K562 (cell line): ENCODE measurements at regions not wholly inside any gene's neighbourhood (a gene's known extent, or its start where the extent isn't known, plus 50 kb on each side); places are given as distances from the start of the nearest gene placed in this dataset.

ENCODE experiments used
- ATAC-seq: fragments of 200-7000 bp; cut with Tn5 transposase; 3 replicates; pipeline ENCODE4 v1.9.1; 2020; ENCODE audit warnings: moderate library complexity
- BruUV-seq: library from RNA; stranded (reverse); fragments of 400-500 nt; replicated peaks from 2 replicates; lab custom pipeline; 2021; lab: Mats Ljungman, UMichigan
- CTCF ChIA-PET: fragments of 300-600 bp; formaldehyde crosslinking; extraction: SDS; loops from one replicate; lab custom pipeline; 2021; ENCODE audit warnings: low intra/inter-chr PET ratio; lab: Yijun Ruan, JAX
- POLR2A ChIA-PET: fragments of 300-600, 350-650 bp; sonication (Branson Sonifier 250); formaldehyde crosslinking; extraction: SDS; loops from one replicate; lab custom pipeline; 2021; ENCODE audit warnings: antibody characterized with exemption, inconsistent platforms; lab: Yijun Ruan, JAX
- DNase-seq, 4 experiments: peaks; one replicate each; pipeline versions ENCODE4 v3.0.0 to v3.0.0-alpha.2; 2011 to 2018; ENCODE audit warnings: low spot score in 3 of 4, mixed read lengths in 3 of 4; ENCODE audit errors: extremely low read depth in 1 of 4
- FAIRE-seq: peaks from 2 replicates; lab custom pipeline; 2011; peaks lifted over from hg19 to GRCh38; lab: Jason Lieb, UNC
- H2AFZ ChIP-seq: 2 replicates; pipeline ENCODE4 v1.6.0; 2011; ENCODE audit warnings: low read depth, low read length, control low read depth, inconsistent platforms
- H3K27ac ChIP-seq: fragments of 200-600 bp; 3 replicates; pipeline ENCODE4 v1.8.0; 2011; ENCODE audit warnings: low read depth, mild to moderate bottlenecking, control low read depth, inconsistent platforms, low read length, moderate library complexity, mixed read lengths; ENCODE audit errors: extremely low read depth
- H3K27me3 ChIP-seq, 2 experiments: fragments of 300-600 bp in 1 of 2; 2 replicates in 1 of 2; 3 replicates in 1 of 2; pipeline versions ENCODE4 v1.6.0 to v1.8.0; 2011; ENCODE audit warnings: inconsistent platforms in 2 of 2, low read length in 2 of 2, mild to moderate bottlenecking in 1 of 2, mixed read lengths in 1 of 2, moderate library complexity in 1 of 2; ENCODE audit not compliant: control insufficient read depth in 2 of 2, insufficient read depth in 2 of 2
- H3K36me3 ChIP-seq: fragments of 300-600 bp; 3 replicates; pipeline ENCODE4 v1.8.0; 2011; ENCODE audit warnings: mild to moderate bottlenecking, low read length, inconsistent platforms; ENCODE audit not compliant: control insufficient read depth, insufficient read depth
- H3K4me1 ChIP-seq, 2 experiments: fragments of 200-600 bp in 1 of 2; replicated peaks in 1 of 2; 2 replicates in 1 of 2; 3 replicates in 1 of 2; pipeline versions ENCODE4 v1.5.1 to v1.8.0; 2011; ENCODE audit warnings: inconsistent platforms in 2 of 2, low read length in 2 of 2, mild to moderate bottlenecking in 1 of 2, mixed read lengths in 1 of 2, moderate library complexity in 1 of 2; ENCODE audit not compliant: control insufficient read depth in 2 of 2, insufficient read depth in 2 of 2
- H3K4me2 ChIP-seq: 2 replicates; pipeline ENCODE4 v1.6.1; 2011; ENCODE audit warnings: low read length, control low read depth, inconsistent platforms, mixed read lengths; ENCODE audit not compliant: insufficient read depth
- H3K4me3 ChIP-seq: fragments of 200-600 bp; sonication (generic), shearing (Covaris generic); 2 replicates; pipeline ENCODE4 v1.5.1; 2016; ENCODE audit warnings: control low read depth, inconsistent platforms
- H3K79me2 ChIP-seq: fragments of 200-600 bp; 3 replicates; pipeline ENCODE4 v1.8.0; 2011; ENCODE audit warnings: low read length, inconsistent platforms; ENCODE audit not compliant: control insufficient read depth, insufficient read depth
- H3K9ac ChIP-seq, 2 experiments: 2 replicates each; pipeline versions ENCODE4 v1.6.0 to v1.6.1; 2011; ENCODE audit warnings: low read depth in 2 of 2, low read length in 2 of 2, control low read depth in 1 of 2, inconsistent platforms in 1 of 2, mild to moderate bottlenecking in 1 of 2, mixed read lengths in 1 of 2; ENCODE audit not compliant: insufficient read depth in 1 of 2
- H3K9me1 ChIP-seq: one replicate; pipeline ENCODE4 v1.6.0; 2011; ENCODE audit warnings: inconsistent platforms, mild to moderate bottlenecking, low read length, moderate library complexity; ENCODE audit not compliant: control insufficient read depth, insufficient read depth
- H3K9me3 ChIP-seq: replicated peaks from 2 replicates; pipeline ENCODE4 v1.5.1; 2011; ENCODE audit warnings: low read depth, low read length, inconsistent platforms; ENCODE audit not compliant: control insufficient read depth, insufficient read depth
- H4K20me1 ChIP-seq: replicated peaks from 2 replicates; pipeline ENCODE4 v1.6.1; 2011; ENCODE audit warnings: low read length, inconsistent platforms, mixed read lengths; ENCODE audit not compliant: control insufficient read depth, insufficient read depth
- BRD9 ChIP-seq: fragments of 450-650 bp; IDR thresholded peaks from 2 replicates; pipeline ENCODE4 v1.6.1; 2018; ENCODE audit warnings: low read depth; ENCODE audit not compliant: partially characterized antibody
- FOSL1 ChIP-seq: fragments of 200-800 bp; sonication (Bioruptor generic); conservative IDR thresholded peaks from 2 replicates; pipeline ENCODE4 v1.6.1; 2016; ENCODE audit warnings: missing genetic modification characterization, missing compliant biosample characterization
- HSF4 ChIP-seq: fragments of 250-450 bp; sonication (Bioruptor Pico); IDR thresholded peaks from 2 replicates; pipeline ENCODE4 v2.1.2; 2022; ENCODE audit warnings: mild to moderate bottlenecking, moderate library complexity, borderline replicate concordance
- MCM2 ChIP-seq: fragments of 450-650 bp; IDR thresholded peaks from 2 replicates; pipeline ENCODE4 v1.6.1; 2017; ENCODE audit warnings: low read depth, mild to moderate bottlenecking
- MYBL2 ChIP-seq, 2 experiments: fragments of 450-650 bp in 1 of 2; sonication (generic) in 1 of 2; formaldehyde crosslinking in 1 of 2; IDR thresholded peaks; 2 replicates each; pipeline versions ENCODE4 v1.6.1 to v1.8.1; 2017 to 2022; ENCODE audit warnings: borderline replicate concordance in 1 of 2, inconsistent platforms in 1 of 2, low read depth in 1 of 2, mild to moderate bottlenecking in 1 of 2, missing genetic modification reagents in 1 of 2, moderate library complexity in 1 of 2
- NCOA6 ChIP-seq: fragments of 450-650 bp; IDR thresholded peaks from 2 replicates; pipeline ENCODE4 v1.6.1; 2017; ENCODE audit warnings: mild to moderate bottlenecking
- NFIC ChIP-seq: fragments of 450-650 bp; IDR thresholded peaks from 2 replicates; pipeline ENCODE4 v1.6.1; 2017; ENCODE audit warnings: mild to moderate bottlenecking, inconsistent platforms
- NFIX ChIP-seq: fragments of 250-450 bp; sonication (Bioruptor Pico); IDR thresholded peaks from 2 replicates; pipeline ENCODE4 v1.4.0; 2020; ENCODE audit warnings: low read depth, mild to moderate bottlenecking, moderate library complexity
- POLR2H ChIP-seq: IDR thresholded peaks from 2 replicates; pipeline ENCODE4 v1.6.1; 2016; ENCODE audit warnings: missing genetic modification characterization, low read depth, mild to moderate bottlenecking, control low read depth, missing compliant biosample characterization, moderate library complexity
- RFX1 ChIP-seq: fragments of 450-650 bp; IDR thresholded peaks from 2 replicates; pipeline ENCODE4 v1.6.1; 2016; ENCODE audit warnings: mild to moderate bottlenecking, moderate library complexity
- SMAD4 ChIP-seq: fragments of 250-450 bp; sonication (Bioruptor Pico); conservative IDR thresholded peaks from 2 replicates; pipeline ENCODE4 v1.8.0; 2021; ENCODE audit warnings: inconsistent platforms, mild to moderate bottlenecking, moderate library complexity
- SNIP1 ChIP-seq: fragments of 450-650 bp; IDR thresholded peaks from 2 replicates; pipeline ENCODE4 v1.7.1; 2017; ENCODE audit warnings: low read depth, mild to moderate bottlenecking
- ZEB2 ChIP-seq: fragments of 450-650 bp; IDR thresholded peaks from 2 replicates; pipeline ENCODE4 v1.6.1; 2016
- WGBS: fragments of 100-300 bp; shearing (Covaris generic); methylation state at CpG from one replicate; pipeline ENCODE4 v1.1.6; 2016; ENCODE audit warnings: low coverage, mixed read lengths; ENCODE audit not compliant: insufficient coverage; ENCODE audit errors: missing lambda C conversion rate; 5-methylcytosine and 5-hydroxymethylcytosine counted together
- in situ Hi-C: fragments of 300-500 bp; cut with MboI; formaldehyde crosslinking; loops from 4 replicates; pipeline ENCODE4 v1.15.0; 2018; ENCODE audit warnings: inconsistent platforms, mixed read lengths
- intact Hi-C: fragments of 100-400 bp; cut with micrococcal nuclease; formaldehyde crosslinking; loops from 2 replicates; pipeline ENCODE4 v1.14.2; 2022
- TF ChIP-seq, protein P1 (sequence below): fragments of 450-650 bp; formaldehyde crosslinking; IDR thresholded peaks from 2 replicates; pipeline ENCODE4 v1.4.0; 2020; ENCODE audit warnings: mild to moderate bottlenecking, moderate library complexity
- TF ChIP-seq, protein P2 (sequence below): sonication (generic); IDR thresholded peaks from 2 replicates; pipeline ENCODE4 v1.6.1; 2016

DNA sequence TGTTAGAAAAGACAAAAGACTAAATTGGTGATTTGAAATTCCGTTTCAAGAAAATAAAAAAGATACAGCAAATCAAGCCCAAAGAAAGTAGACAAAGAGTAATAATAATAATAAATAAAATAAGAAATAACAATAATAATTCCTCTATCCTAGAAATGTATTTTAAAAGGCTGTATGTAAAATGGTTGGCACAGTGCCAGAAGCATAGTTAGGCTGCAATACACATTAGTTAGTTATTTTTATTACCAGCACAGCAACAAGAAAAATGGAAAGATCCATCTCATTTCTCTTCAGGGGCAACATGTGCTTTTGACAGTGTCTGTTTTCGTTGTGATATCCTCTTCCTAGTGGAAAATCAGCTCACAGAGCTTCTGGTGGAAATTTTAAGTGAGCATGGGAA is 174.1 kb upstream of the TMTC1 start:
- ChIA-PET POLR2A (no interaction called here), CTCF (no interaction called here)
- ATAC-seq (no peak), FAIRE-seq (no peak), DNase-seq (peak in 1 of 4 experiments; percentile 3)
- H3K9me3 ChIP-seq, result no peaks in the 10 kb centered on the region
- H3K4me3 ChIP-seq, result no peak overlapping the region
- WGBS, result 0% methylated on average over 2 of the region's 2 CpGs
- intact Hi-C loops, result no loop called here
- no peaks in the 10 kb centered on the region for H4K20me1 ChIP-seq
- H3K9ac ChIP-seq, result no peak overlapping the region
- H3K36me3 ChIP-seq, result no peaks in the 10 kb centered on the region
- H3K9me1 ChIP-seq, result no peaks in the 10 kb centered on the region
- TF ChIP-seq HSF4, result no peak
- no peak for TF ChIP-seq ZEB2
- TF ChIP-seq NCOA6, result no peak
- TF ChIP-seq NFIC, result peak; percentile 97
- no peak for TF ChIP-seq POLR2H
- TF ChIP-seq NFIX, result peak; percentile 95
- no peak for TF ChIP-seq FOSL1 (tag)
- no peak for TF ChIP-seq BRD9
- no peak for TF ChIP-seq SMAD4 (CRISPR knock-in tag)
- TF ChIP-seq MYBL2 (IDR thresholded peaks at IDR 0.05; ENCODE audit: low read depth), result no peak
- no peak for TF ChIP-seq MYBL2 (CRISPR knock-in tag; IDR thresholded peaks at IDR 0.05; ENCODE audit: borderline replicate concordance)
- TF ChIP-seq RFX1, result no peak
- TF ChIP-seq SNIP1, result no peak
- TF ChIP-seq, protein P1, sequence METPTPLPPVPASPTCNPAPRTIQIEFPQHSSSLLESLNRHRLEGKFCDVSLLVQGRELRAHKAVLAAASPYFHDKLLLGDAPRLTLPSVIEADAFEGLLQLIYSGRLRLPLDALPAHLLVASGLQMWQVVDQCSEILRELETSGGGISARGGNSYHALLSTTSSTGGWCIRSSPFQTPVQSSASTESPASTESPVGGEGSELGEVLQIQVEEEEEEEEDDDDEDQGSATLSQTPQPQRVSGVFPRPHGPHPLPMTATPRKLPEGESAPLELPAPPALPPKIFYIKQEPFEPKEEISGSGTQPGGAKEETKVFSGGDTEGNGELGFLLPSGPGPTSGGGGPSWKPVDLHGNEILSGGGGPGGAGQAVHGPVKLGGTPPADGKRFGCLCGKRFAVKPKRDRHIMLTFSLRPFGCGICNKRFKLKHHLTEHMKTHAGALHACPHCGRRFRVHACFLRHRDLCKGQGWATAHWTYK (CRISPR knock-in tag), result no peak
- no peak for TF ChIP-seq MCM2
- TF ChIP-seq, protein P2, sequence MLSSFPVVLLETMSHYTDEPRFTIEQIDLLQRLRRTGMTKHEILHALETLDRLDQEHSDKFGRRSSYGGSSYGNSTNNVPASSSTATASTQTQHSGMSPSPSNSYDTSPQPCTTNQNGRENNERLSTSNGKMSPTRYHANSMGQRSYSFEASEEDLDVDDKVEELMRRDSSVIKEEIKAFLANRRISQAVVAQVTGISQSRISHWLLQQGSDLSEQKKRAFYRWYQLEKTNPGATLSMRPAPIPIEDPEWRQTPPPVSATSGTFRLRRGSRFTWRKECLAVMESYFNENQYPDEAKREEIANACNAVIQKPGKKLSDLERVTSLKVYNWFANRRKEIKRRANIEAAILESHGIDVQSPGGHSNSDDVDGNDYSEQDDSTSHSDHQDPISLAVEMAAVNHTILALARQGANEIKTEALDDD, result no peak
- in situ Hi-C loops, result no loop called here
- no peaks in the 10 kb centered on the region for H3K27me3 ChIP-seq
- H2AFZ ChIP-seq, result no peak overlapping the region
- H3K4me2 ChIP-seq, result no peak overlapping the region
- H3K79me2 ChIP-seq, result no peaks in the 10 kb centered on the region
- H3K4me1 ChIP-seq, result no peaks in the 10 kb centered on the region
- BruUV-seq, result no TSS peak
- H3K27ac ChIP-seq, result no peak overlapping the region
